ENCODE measurements at regions not wholly inside any gene's neighbourhood (a gene's known extent, or its start where the extent isn't known, plus 50 kb on each side); places are given as distances from the start of the nearest gene placed in this dataset.

DNA sequence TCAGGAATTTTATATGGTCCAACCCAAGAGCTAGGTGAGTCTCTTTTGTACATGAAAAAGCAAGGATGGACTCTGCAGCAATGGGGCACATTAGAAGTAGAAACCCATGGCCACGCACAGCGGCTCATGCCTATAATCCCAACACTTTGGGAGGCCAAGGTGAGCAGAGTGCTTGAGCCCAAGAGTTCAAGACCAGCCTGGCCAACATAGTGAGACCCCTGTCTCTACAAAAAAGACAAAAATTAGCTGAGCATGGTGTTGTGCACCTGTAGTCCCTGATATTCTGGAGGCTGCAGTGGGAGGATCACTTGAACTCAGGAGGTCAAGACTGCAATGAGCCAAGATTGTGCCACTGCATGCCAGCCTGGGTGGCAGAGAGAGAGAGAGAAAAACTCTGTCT lies 128.7 kb upstream of the PLEKHA5 start:
- no peak overlapping the region for H3K4me3 ChIP-seq
- no peak overlapping the region for H3K27ac ChIP-seq
- 89 to 100% (median 94%) methylated on average over 2 of the region's 2 CpGs for WGBS, 5 donors
- H3K9me3 ChIP-seq = no peaks in the 10 kb centered on the region
- no peak for DNase-seq
- intact Hi-C loops (cut with DNase I; ENCODE audit: low total_unique reads) = no loop called here
- H3K36me3 ChIP-seq = no peaks in the 10 kb centered on the region
- TF ChIP-seq EP300 (IDR thresholded peaks at IDR 0.05) (no peak), POLR2AphosphoS5 (IDR thresholded peaks at IDR 0.05) (no peak), POLR2A (IDR thresholded peaks at IDR 0.05) (no peak)
- TF ChIP-seq, protein P1, sequence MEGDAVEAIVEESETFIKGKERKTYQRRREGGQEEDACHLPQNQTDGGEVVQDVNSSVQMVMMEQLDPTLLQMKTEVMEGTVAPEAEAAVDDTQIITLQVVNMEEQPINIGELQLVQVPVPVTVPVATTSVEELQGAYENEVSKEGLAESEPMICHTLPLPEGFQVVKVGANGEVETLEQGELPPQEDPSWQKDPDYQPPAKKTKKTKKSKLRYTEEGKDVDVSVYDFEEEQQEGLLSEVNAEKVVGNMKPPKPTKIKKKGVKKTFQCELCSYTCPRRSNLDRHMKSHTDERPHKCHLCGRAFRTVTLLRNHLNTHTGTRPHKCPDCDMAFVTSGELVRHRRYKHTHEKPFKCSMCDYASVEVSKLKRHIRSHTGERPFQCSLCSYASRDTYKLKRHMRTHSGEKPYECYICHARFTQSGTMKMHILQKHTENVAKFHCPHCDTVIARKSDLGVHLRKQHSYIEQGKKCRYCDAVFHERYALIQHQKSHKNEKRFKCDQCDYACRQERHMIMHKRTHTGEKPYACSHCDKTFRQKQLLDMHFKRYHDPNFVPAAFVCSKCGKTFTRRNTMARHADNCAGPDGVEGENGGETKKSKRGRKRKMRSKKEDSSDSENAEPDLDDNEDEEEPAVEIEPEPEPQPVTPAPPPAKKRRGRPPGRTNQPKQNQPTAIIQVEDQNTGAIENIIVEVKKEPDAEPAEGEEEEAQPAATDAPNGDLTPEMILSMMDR (IDR thresholded peaks at IDR 0.05) = no peak
- H3K27me3 ChIP-seq = no peaks in the 10 kb centered on the region
- peaks cover 0 to 20% (median 14%) of the 10 kb centered on the region in 4 donors for H3K4me1 ChIP-seq

- intact Hi-C loops (cut with DNase I; ENCODE audit: low total_unique reads) = no loop called here
- no peak overlapping the region for H3K4me3 ChIP-seq
- H3K36me3 ChIP-seq = no peaks in the 10 kb centered on the region
- H3K9me3 ChIP-seq = no peaks in the 10 kb centered on the region
- H3K27me3 ChIP-seq = no peaks in the 10 kb centered on the region
- TF ChIP-seq POLR2A (IDR thresholded peaks at IDR 0.05) = no peak
- TF ChIP-seq, protein P1 (IDR thresholded peaks at IDR 0.05) = no peak
- TF ChIP-seq EP300 (IDR thresholded peaks at IDR 0.05) = no peak
- TF ChIP-seq POLR2AphosphoS5 (IDR thresholded peaks at IDR 0.05) = no peak
- DNase-seq = no peak
- H3K27ac ChIP-seq = no peak overlapping the region
- 86 to 92% (median 89%) methylated on average over 3 of the region's 3 CpGs for WGBS, 5 donors
- H3K4me1 ChIP-seq = peaks cover 0 to 20% (median 14%) of the 10 kb centered on the region in 4 donors
Observed at GRCh38 chr12:19002216-19002615, 127.3 kb upstream of the PLEKHA5 start.

GRCh38 chr12:19003141-19003540 lies 126.4 kb upstream of the PLEKHA5 start:
- Histone ChIP-seq H3K27me3 (no peaks in the 10 kb centered on the region), H3K27ac (no peak overlapping the region), H3K36me3 (no peaks in the 10 kb centered on the region), H3K4me1 (peaks cover 0 to 18% (median 13%) of the 10 kb centered on the region in 4 donors), H3K9me3 (no peaks in the 10 kb centered on the region), H3K4me3 (no peak overlapping the region)
- DNase-seq = no peak
- WGBS, 5 donors = 22 to 45% (median 28%) methylated on average over 2 of the region's 2 CpGs
- TF ChIP-seq, protein P1 (IDR thresholded peaks at IDR 0.05) = no peak
- no peak for TF ChIP-seq POLR2A (IDR thresholded peaks at IDR 0.05)
- no peak for TF ChIP-seq POLR2AphosphoS5 (IDR thresholded peaks at IDR 0.05)
- TF ChIP-seq EP300 (IDR thresholded peaks at IDR 0.05) = no peak
- intact Hi-C loops (cut with DNase I; ENCODE audit: low total_unique reads) = no loop called here

DNA sequence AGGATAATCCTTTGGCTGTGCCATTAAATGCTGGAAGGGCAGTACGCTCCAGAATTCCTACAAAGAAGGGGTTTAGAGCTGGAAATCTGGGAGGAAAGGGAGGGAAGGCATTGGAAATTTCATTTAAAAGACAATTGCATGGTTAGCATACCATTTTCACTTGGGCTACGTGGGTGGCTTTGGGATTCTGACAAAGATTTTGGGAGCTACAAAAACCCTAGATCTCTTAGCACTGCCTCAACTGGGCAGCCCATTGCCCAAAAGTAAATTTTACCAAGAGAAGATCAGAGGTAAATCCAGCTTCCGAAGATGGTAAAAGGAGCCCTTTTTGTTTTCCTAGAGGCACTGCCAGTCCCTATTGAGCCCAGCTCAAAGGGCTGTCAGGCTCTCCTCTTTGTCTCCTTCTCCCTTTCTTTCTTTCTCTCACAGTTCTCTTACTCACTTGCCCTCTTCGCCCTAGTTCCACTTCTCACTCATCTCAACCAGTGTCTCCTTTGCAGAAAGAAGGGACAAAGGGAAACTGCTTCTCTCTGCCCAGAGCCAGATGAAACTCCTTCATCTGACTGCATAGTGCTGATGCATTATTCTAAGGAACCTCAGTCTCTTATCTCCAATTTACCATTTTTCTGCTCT lies 125.4 kb upstream of the PLEKHA5 start:
- intact Hi-C loops (cut with DNase I; ENCODE audit: low total_unique reads) = no loop called here
- DNase-seq = no peak
- Histone ChIP-seq H3K36me3 (no peaks in the 10 kb centered on the region), H3K9me3 (no peaks in the 10 kb centered on the region), H3K4me1 (peaks cover 0 to 18% (median 10%) of the 10 kb centered on the region in 4 donors), H3K27ac (no peak overlapping the region), H3K27me3 (no peaks in the 10 kb centered on the region), H3K4me3 (no peak overlapping the region)
- 79 to 91% (median 89%) methylated on average over 4 of the region's 4 CpGs for whole genome bisulfite sequencing, 5 donors
- TF ChIP-seq EP300 (IDR thresholded peaks at IDR 0.05) (no peak), POLR2AphosphoS5 (IDR thresholded peaks at IDR 0.05) (no peak), POLR2A (IDR thresholded peaks at IDR 0.05) (no peak)
- TF ChIP-seq, protein P1 (IDR thresholded peaks at IDR 0.05) = no peak

All from stomach (tissue), 8 donors.